K562 (cell line): ENCODE measurements at regions not wholly inside any gene's neighbourhood (a gene's known extent, or its start where the extent isn't known, plus 50 kb on each side); places are given as distances from the start of the nearest gene placed in this dataset.

Experiments used
- ATF4 ChIP-seq: fragments of 450-650 bp; formaldehyde crosslinking; IDR thresholded peaks from 2 replicates; pipeline ENCODE4 v1.4.0; 2022; ENCODE audit warnings: mild to moderate bottlenecking, moderate library complexity
- CBFA2T3 ChIP-seq: fragments of 450-650 bp; IDR thresholded peaks from 2 replicates; pipeline ENCODE4 v1.6.1; 2017
- CTCFL ChIP-seq: IDR thresholded peaks from 2 replicates; pipeline ENCODE4 v1.6.1; 2011; ENCODE audit warnings: borderline replicate concordance, low read depth, mild to moderate bottlenecking, moderate library complexity, low read length; ENCODE audit not compliant: insufficient read depth, poor library complexity, severe bottlenecking
- ETS1 ChIP-seq: conservative IDR thresholded peaks from 2 replicates; pipeline ENCODE4 v1.6.1; 2011; ENCODE audit warnings: low read depth, mild to moderate bottlenecking, low read length; ENCODE audit not compliant: control insufficient read depth
- FOSL1 ChIP-seq: fragments of 200-800 bp; sonication (Bioruptor generic); conservative IDR thresholded peaks from 2 replicates; pipeline ENCODE4 v1.6.1; 2016; ENCODE audit warnings: missing genetic modification characterization, missing compliant biosample characterization
- FOXK1 ChIP-seq: sonication (generic); formaldehyde crosslinking; IDR thresholded peaks from 2 replicates; pipeline ENCODE4 v1.8.0; 2022; ENCODE audit warnings: missing genetic modification reagents, mild to moderate bottlenecking, borderline replicate concordance
- IFI16 ChIP-seq: fragments of 250-450 bp; sonication (Bioruptor Pico); IDR thresholded peaks from 2 replicates; pipeline ENCODE4 v2.1.2; 2022; ENCODE audit warnings: mild to moderate bottlenecking, inconsistent platforms
- KAT8 ChIP-seq: fragments of 450-650 bp; IDR thresholded peaks from 2 replicates; pipeline ENCODE4 v1.6.1; 2016; ENCODE audit warnings: low read depth, mild to moderate bottlenecking
- PTRF ChIP-seq: fragments of 450-650 bp; IDR thresholded peaks from 2 replicates; pipeline ENCODE4 v1.6.1; 2016; ENCODE audit warnings: mild to moderate bottlenecking, missing genetic modification characterization, missing compliant biosample characterization
- SLC30A9 ChIP-seq: fragments of 250-450 bp; sonication (Bioruptor Pico); IDR thresholded peaks from 2 replicates; pipeline ENCODE4 v1.8.0; 2022; ENCODE audit warnings: mild to moderate bottlenecking, moderate library complexity
- STAT5B ChIP-seq: fragments of 250-450 bp; sonication (Bioruptor Pico); IDR thresholded peaks from 2 replicates; pipeline ENCODE4 v1.8.0; 2021; ENCODE audit warnings: mild to moderate bottlenecking, inconsistent platforms
- YY1 ChIP-seq, 3 experiments: IDR thresholded peaks; 2 replicates each; pipeline ENCODE4 v1.6.1; 2011; ENCODE audit warnings: low read length in 2 of 3, mild to moderate bottlenecking in 2 of 3, moderate library complexity in 2 of 3, borderline replicate concordance in 1 of 3, control low read depth in 1 of 3, low read depth in 1 of 3; ENCODE audit not compliant: insufficient read depth in 3 of 3, insufficient replicate concordance in 2 of 3, control insufficient read depth in 1 of 3, insufficient read length in 1 of 3; ENCODE audit errors: extremely low read depth in 1 of 3
- ZNF134 ChIP-seq: fragments of 250-450 bp; sonication (Bioruptor Pico); conservative IDR thresholded peaks from 2 replicates; pipeline ENCODE4 v1.4.0; 2020
- ZNF174 ChIP-seq: fragments of 250-450 bp; sonication (Bioruptor Pico); IDR thresholded peaks from 2 replicates; pipeline ENCODE4 v1.4.0; 2020; ENCODE audit warnings: mild to moderate bottlenecking
- ZNF263 ChIP-seq: sonication (generic); formaldehyde crosslinking; IDR thresholded peaks from 2 replicates; pipeline ENCODE4 v1.8.0; 2022; ENCODE audit warnings: mild to moderate bottlenecking, missing genetic modification reagents, borderline replicate concordance
- ZNF282 ChIP-seq: sonication (generic); formaldehyde crosslinking; IDR thresholded peaks from 2 replicates; pipeline ENCODE4 v1.8.1; 2023; ENCODE audit warnings: missing genetic modification reagents
- ZNF395 ChIP-seq: fragments of 200-800 bp; sonication (Bioruptor generic); IDR thresholded peaks from 2 replicates; pipeline ENCODE4 v1.6.1; 2017; ENCODE audit warnings: missing genetic modification characterization, missing compliant biosample characterization
- ZNF639 ChIP-seq, 2 experiments: fragments of 200-800 bp in 1 of 2; sonication (Bioruptor generic) in 1 of 2; sonication (generic) in 1 of 2; formaldehyde crosslinking in 1 of 2; IDR thresholded peaks in 1 of 2; conservative IDR thresholded peaks in 1 of 2; 2 replicates each; pipeline versions ENCODE4 v1.5.0 to v1.6.1; 2016 to 2020; ENCODE audit warnings: missing compliant biosample characterization in 1 of 2, missing genetic modification characterization in 1 of 2, missing genetic modification reagents in 1 of 2

GRCh38 chr2:111702119-111702803 lies 181.7 kb downstream of the ANAPC1 start (continued):
- TF ChIP-seq ZNF395 (no peak), STAT5B (CRISPR knock-in tag) (no peak), CTCFL (no peak), YY1 (IDR thresholded peaks at IDR 0.05; ENCODE audit: borderline replicate concordance in 1 of 3, control insufficient read depth in 1 of 3, extremely low read depth in 1 of 3, insufficient read depth in 3 of 3, insufficient read length in 1 of 3, insufficient replicate concordance in 2 of 3, low read depth in 1 of 3, low read length in 2 of 3) (peak in 1 of 3 experiments; percentile 57), KAT8 (no peak), ZNF134 (no peak), ZNF174 (no peak), ZNF639 (CRISPR knock-in tag; conservative IDR thresholded peaks at IDR 0.05 in 1 of 2, IDR thresholded peaks at IDR 0.05 in 1 of 2) (0 out of 4 replicates have a peak, but pooled peaks of 1 of the 2 experiments have one; percentile 26), IFI16 (CRISPR knock-in tag) (no peak), FOSL1 (no peak), ZNF263 (CRISPR knock-in tag) (no peak), ZNF282 (CRISPR knock-in tag) (no peak), SLC30A9 (CRISPR knock-in tag) (no peak), CBFA2T3 (no peak), PTRF (tag) (no peak), ATF4 (CRISPR knock-in tag) (no peak), FOXK1 (CRISPR knock-in tag) (no peak), ETS1 (no peak)
